Osteoblast (primary cell): ENCODE measurements at regions not wholly inside any gene's neighbourhood (a gene's known extent, or its start where the extent isn't known, plus 50 kb on each side); places are given as distances from the start of the nearest gene placed in this dataset.

Experiments used
- DNase-seq: peaks from one replicate; pipeline ENCODE4 v3.0.0; 2011; ENCODE audit warnings: low spot score, mixed read lengths; ENCODE audit not compliant: insufficient read length; ENCODE audit errors: missing footprints
- H2AFZ ChIP-seq: 2 replicates; pipeline ENCODE4 v1.6.0; 2011; ENCODE audit warnings: mild to moderate bottlenecking, low read length
- H3K27ac ChIP-seq: 2 replicates; pipeline ENCODE4 v1.5.1; 2011; ENCODE audit warnings: mild to moderate bottlenecking, low read depth, low read length, moderate library complexity
- H3K27me3 ChIP-seq: 2 replicates; pipeline ENCODE4 v1.6.0; 2012; ENCODE audit warnings: mild to moderate bottlenecking, control low read depth, inconsistent platforms, low read length, moderate library complexity; ENCODE audit not compliant: insufficient read depth
- H3K36me3 ChIP-seq: 2 replicates; pipeline ENCODE4 v1.5.1; 2011; ENCODE audit warnings: mild to moderate bottlenecking, low read length, control low read depth, moderate library complexity; ENCODE audit not compliant: insufficient read depth
- H3K4me1 ChIP-seq: 2 replicates; pipeline ENCODE4 v1.5.1; 2011; ENCODE audit warnings: mild to moderate bottlenecking, low read length, control low read depth, moderate library complexity; ENCODE audit not compliant: insufficient read depth
- H3K4me2 ChIP-seq: 2 replicates; pipeline ENCODE4 v1.6.0; 2011; ENCODE audit warnings: mild to moderate bottlenecking, low read length; ENCODE audit not compliant: insufficient read depth
- H3K4me3 ChIP-seq: fragments of 200-600 bp; sonication (generic); 3 replicates; pipeline ENCODE4 v1.5.1; 2012; ENCODE audit warnings: mild to moderate bottlenecking, low read length, inconsistent platforms; ENCODE audit not compliant: insufficient read depth
- H3K79me2 ChIP-seq: 2 replicates; pipeline ENCODE4 v1.6.0; 2012; ENCODE audit warnings: mild to moderate bottlenecking, low read length, control low read depth, inconsistent platforms; ENCODE audit not compliant: insufficient read depth
- H3K9me3 ChIP-seq: 2 replicates; pipeline ENCODE4 v1.5.1; 2011; ENCODE audit warnings: low read depth, low read length, control low read depth
- H4K20me1 ChIP-seq: 2 replicates; pipeline ENCODE4 v1.6.0; 2012; ENCODE audit warnings: mild to moderate bottlenecking, low read length, control low read depth; ENCODE audit not compliant: insufficient read depth
- TF ChIP-seq, protein P1 (sequence below): IDR thresholded peaks from 2 replicates; pipeline ENCODE4 v1.5.1; 2011; ENCODE audit warnings: mild to moderate bottlenecking, low read depth, low read length, moderate library complexity; ENCODE audit errors: extremely low read depth

DNA sequence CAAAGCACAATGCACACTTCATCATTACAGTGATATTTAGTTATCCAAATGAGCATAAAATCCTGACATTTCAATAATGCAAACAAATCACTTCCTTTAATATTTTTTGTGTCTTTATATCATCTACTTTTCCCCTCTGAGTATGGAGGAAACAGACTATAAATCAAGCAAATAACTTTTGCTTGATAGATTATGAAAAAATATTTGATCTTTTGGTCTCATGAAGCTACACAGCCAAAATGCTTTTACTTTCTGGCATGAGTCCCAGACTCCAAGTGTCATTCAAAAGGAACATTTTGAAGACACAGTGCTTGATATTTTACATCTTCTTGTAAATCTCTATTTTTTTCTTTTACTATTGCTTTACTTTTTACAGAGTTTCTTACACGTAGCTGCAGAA lies 215.3 kb upstream of the ROBO1 start:
- Histone ChIP-seq H3K4me2 (no peak overlapping the region), H4K20me1 (no peaks in the 10 kb centered on the region), H3K4me1 (no peaks in the 10 kb centered on the region), H3K27ac (no peak overlapping the region), H3K27me3 (no peaks in the 10 kb centered on the region), H3K4me3 (no peak overlapping the region), H3K36me3 (no peaks in the 10 kb centered on the region), H3K79me2 (no peaks in the 10 kb centered on the region), H3K9me3 (peaks cover 2% of the 10 kb centered on the region), H2AFZ (no peak overlapping the region)
- TF ChIP-seq, protein P1, sequence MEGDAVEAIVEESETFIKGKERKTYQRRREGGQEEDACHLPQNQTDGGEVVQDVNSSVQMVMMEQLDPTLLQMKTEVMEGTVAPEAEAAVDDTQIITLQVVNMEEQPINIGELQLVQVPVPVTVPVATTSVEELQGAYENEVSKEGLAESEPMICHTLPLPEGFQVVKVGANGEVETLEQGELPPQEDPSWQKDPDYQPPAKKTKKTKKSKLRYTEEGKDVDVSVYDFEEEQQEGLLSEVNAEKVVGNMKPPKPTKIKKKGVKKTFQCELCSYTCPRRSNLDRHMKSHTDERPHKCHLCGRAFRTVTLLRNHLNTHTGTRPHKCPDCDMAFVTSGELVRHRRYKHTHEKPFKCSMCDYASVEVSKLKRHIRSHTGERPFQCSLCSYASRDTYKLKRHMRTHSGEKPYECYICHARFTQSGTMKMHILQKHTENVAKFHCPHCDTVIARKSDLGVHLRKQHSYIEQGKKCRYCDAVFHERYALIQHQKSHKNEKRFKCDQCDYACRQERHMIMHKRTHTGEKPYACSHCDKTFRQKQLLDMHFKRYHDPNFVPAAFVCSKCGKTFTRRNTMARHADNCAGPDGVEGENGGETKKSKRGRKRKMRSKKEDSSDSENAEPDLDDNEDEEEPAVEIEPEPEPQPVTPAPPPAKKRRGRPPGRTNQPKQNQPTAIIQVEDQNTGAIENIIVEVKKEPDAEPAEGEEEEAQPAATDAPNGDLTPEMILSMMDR, result no peak
- no peak for DNase-seq

DNA sequence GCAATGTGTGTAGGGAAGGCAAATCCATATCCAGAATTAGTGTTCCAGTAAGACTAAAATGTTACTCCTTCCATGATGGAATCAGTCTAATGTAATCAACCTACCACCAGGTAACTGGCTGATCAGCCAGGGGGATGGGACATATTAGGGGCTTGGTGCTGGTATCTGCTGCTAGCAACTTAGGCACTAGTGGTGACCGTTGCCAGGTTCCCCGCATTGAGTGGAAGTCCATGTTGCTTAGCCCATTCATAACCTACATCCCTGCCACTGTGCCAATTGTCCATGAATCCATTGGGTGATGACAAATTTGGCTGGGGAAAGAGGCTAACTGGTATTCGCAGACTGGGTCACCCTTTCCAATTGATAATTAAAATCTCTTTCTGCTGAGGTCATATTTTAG lies 212.2 kb upstream of the ROBO1 start:
- Histone ChIP-seq H3K4me2 (no peak overlapping the region), H4K20me1 (no peaks in the 10 kb centered on the region), H3K27ac (no peak overlapping the region), H3K9me3 (peaks cover 3% of the 10 kb centered on the region), H3K36me3 (no peaks in the 10 kb centered on the region), H2AFZ (no peak overlapping the region), H3K4me3 (no peak overlapping the region), H3K4me1 (no peaks in the 10 kb centered on the region), H3K27me3 (no peaks in the 10 kb centered on the region), H3K79me2 (no peaks in the 10 kb centered on the region)
- TF ChIP-seq, protein P1, result no peak
- no peak for DNase-seq

DNA sequence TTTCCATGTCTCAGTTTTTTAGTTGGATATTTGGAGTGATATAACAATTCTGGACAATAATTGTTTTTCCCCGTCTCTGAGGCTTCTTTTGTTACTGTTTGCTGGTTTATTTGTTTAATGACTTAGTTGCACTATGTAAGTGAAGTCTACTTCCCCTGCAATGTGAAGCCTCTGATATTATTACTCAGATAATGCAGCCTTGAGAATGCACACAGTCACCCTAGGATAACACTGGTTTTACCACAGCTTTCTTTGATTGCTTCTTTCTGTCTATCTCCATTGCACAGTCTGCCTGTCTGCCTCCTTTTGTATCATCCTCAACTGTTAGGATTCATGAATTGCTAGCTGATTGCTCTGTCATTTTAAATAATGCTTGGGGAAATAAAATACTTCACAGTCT lies 208.7 kb upstream of the ROBO1 start:
- no peaks in the 10 kb centered on the region for H3K4me1 ChIP-seq

DNA sequence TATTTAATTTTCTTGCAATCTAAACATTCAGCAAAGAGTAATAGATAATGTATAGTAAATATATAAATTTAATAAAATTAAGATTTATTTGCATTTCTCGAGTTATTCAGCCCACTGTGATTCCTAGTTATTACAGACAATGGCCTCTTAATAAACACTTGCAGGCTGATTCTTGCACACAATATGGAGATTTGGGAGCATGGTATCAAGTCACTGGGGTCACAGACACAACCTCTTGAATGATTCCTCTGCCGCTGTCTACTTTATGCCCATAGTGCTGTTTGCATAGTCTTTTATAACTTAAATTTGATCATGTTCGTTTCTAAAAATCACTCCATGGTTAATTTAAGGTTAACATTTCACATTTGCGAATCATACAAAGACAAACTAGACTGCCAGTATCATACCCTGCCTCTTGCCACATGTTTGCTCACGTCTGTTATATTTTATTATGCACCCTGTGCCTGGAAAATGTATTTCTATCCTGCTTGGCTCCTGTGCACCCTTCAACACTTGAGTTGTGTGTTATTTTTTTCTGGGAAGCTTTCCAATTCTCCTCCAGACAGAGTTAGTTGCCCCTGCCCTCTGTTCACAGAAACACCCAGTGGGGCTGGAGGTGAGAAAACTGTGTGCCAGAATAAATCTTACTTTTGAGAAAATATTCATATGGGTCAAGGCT lies 206.3 kb upstream of the ROBO1 start:
- Histone ChIP-seq H3K9me3 (peaks cover 3% of the 10 kb centered on the region), H3K27me3 (no peaks in the 10 kb centered on the region), H3K4me3 (no peak overlapping the region), H4K20me1 (no peaks in the 10 kb centered on the region), H3K79me2 (no peaks in the 10 kb centered on the region), H3K4me2 (no peak overlapping the region), H3K27ac (no peak overlapping the region), H2AFZ (no peak overlapping the region), H3K4me1 (no peaks in the 10 kb centered on the region), H3K36me3 (no peaks in the 10 kb centered on the region)
- TF ChIP-seq, protein P1, result no peak
- DNase-seq, result no peak

More for the DNA sequence above, 208.7 kb upstream of the ROBO1 start:
- H3K36me3 ChIP-seq, result no peaks in the 10 kb centered on the region
- TF ChIP-seq, protein P1, result no peak
- DNase-seq, result no peak
- H3K27ac ChIP-seq, result no peak overlapping the region
- H3K27me3 ChIP-seq, result no peaks in the 10 kb centered on the region
- no peak overlapping the region for H3K4me2 ChIP-seq
- no peak overlapping the region for H3K4me3 ChIP-seq
- peaks cover 3% of the 10 kb centered on the region for H3K9me3 ChIP-seq
- H2AFZ ChIP-seq, result no peak overlapping the region
- no peaks in the 10 kb centered on the region for H3K79me2 ChIP-seq
- no peaks in the 10 kb centered on the region for H4K20me1 ChIP-seq
